ENCODE measurements at regions not wholly inside any gene's neighbourhood (a gene's known extent, or its start where the extent isn't known, plus 50 kb on each side); places are given as distances from the start of the nearest gene placed in this dataset.

DNA sequence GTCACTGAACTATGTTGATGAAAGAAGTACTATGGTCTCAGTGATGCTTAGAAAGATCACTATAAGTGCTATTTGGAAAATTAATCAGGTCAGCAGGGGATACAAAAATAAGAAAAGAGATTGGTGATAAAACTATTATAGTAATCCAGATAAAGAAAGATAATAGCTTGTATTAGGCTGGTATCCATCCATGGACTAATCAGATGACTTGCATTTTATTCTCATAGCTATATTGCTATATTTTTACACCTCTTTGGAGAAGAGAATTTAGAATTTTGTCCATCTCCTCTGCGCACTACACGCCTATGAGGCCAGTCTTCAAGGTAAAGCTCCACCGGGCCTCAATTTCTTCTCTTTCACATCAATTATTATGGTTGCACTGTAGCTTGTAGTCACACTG, 635.1 kb upstream of the DDX18 start:
- no peak for TF ChIP-seq EZH2 (IDR thresholded peaks at IDR 0.05; ENCODE audit: borderline replicate concordance, low read depth, low read length, severe bottlenecking)
- TF ChIP-seq GATA2 (IDR thresholded peaks at IDR 0.05; ENCODE audit: insufficient read depth, insufficient read length, low read depth, low read length), result no peak
